K562 (cell line): ENCODE measurements at regions not wholly inside any gene's neighbourhood (a gene's known extent, or its start where the extent isn't known, plus 50 kb on each side); places are given as distances from the start of the nearest gene placed in this dataset.
"Not testable (repeated sequence)": the region's sequence is repeated elsewhere in the genome, so short reads cannot be mapped to it uniquely, and the experiment has no call there.

Experiments
- ATAC-seq: fragments of 200-7000 bp; cut with Tn5 transposase; 3 replicates; pipeline ENCODE4 v1.9.1; 2020; ENCODE audit warnings: moderate library complexity
- BruUV-seq: library from RNA; stranded (reverse); fragments of 400-500 nt; replicated peaks from 2 replicates; lab custom pipeline; 2021; lab: Mats Ljungman, UMichigan
- CTCF ChIA-PET: fragments of 300-600 bp; formaldehyde crosslinking; extraction: SDS; loops from one replicate; lab custom pipeline; 2021; ENCODE audit warnings: low intra/inter-chr PET ratio; lab: Yijun Ruan, JAX
- POLR2A ChIA-PET: fragments of 300-600, 350-650 bp; sonication (Branson Sonifier 250); formaldehyde crosslinking; extraction: SDS; loops from one replicate; lab custom pipeline; 2021; ENCODE audit warnings: antibody characterized with exemption, inconsistent platforms; lab: Yijun Ruan, JAX
- DNase-seq, 4 experiments: peaks; one replicate each; pipeline versions ENCODE4 v3.0.0 to v3.0.0-alpha.2; 2011 to 2018; ENCODE audit warnings: low spot score in 3 of 4, mixed read lengths in 3 of 4; ENCODE audit errors: extremely low read depth in 1 of 4
- FAIRE-seq: peaks from 2 replicates; lab custom pipeline; 2011; peaks lifted over from hg19 to GRCh38; lab: Jason Lieb, UNC
- H2AFZ ChIP-seq: 2 replicates; pipeline ENCODE4 v1.6.0; 2011; ENCODE audit warnings: low read depth, low read length, control low read depth, inconsistent platforms
- H3K27ac ChIP-seq: fragments of 200-600 bp; 3 replicates; pipeline ENCODE4 v1.8.0; 2011; ENCODE audit warnings: low read depth, mild to moderate bottlenecking, control low read depth, inconsistent platforms, low read length, moderate library complexity, mixed read lengths; ENCODE audit errors: extremely low read depth
- H3K27me3 ChIP-seq, 2 experiments: fragments of 300-600 bp in 1 of 2; 2 replicates in 1 of 2; 3 replicates in 1 of 2; pipeline versions ENCODE4 v1.6.0 to v1.8.0; 2011; ENCODE audit warnings: inconsistent platforms in 2 of 2, low read length in 2 of 2, mild to moderate bottlenecking in 1 of 2, mixed read lengths in 1 of 2, moderate library complexity in 1 of 2; ENCODE audit not compliant: control insufficient read depth in 2 of 2, insufficient read depth in 2 of 2
- H3K36me3 ChIP-seq: fragments of 300-600 bp; 3 replicates; pipeline ENCODE4 v1.8.0; 2011; ENCODE audit warnings: mild to moderate bottlenecking, low read length, inconsistent platforms; ENCODE audit not compliant: control insufficient read depth, insufficient read depth
- H3K4me1 ChIP-seq, 2 experiments: fragments of 200-600 bp in 1 of 2; replicated peaks in 1 of 2; 2 replicates in 1 of 2; 3 replicates in 1 of 2; pipeline versions ENCODE4 v1.5.1 to v1.8.0; 2011; ENCODE audit warnings: inconsistent platforms in 2 of 2, low read length in 2 of 2, mild to moderate bottlenecking in 1 of 2, mixed read lengths in 1 of 2, moderate library complexity in 1 of 2; ENCODE audit not compliant: control insufficient read depth in 2 of 2, insufficient read depth in 2 of 2
- H3K4me2 ChIP-seq: 2 replicates; pipeline ENCODE4 v1.6.1; 2011; ENCODE audit warnings: low read length, control low read depth, inconsistent platforms, mixed read lengths; ENCODE audit not compliant: insufficient read depth
- H3K4me3 ChIP-seq: fragments of 200-600 bp; sonication (generic), shearing (Covaris generic); 2 replicates; pipeline ENCODE4 v1.5.1; 2016; ENCODE audit warnings: control low read depth, inconsistent platforms
- H3K79me2 ChIP-seq: fragments of 200-600 bp; 3 replicates; pipeline ENCODE4 v1.8.0; 2011; ENCODE audit warnings: low read length, inconsistent platforms; ENCODE audit not compliant: control insufficient read depth, insufficient read depth
- H3K9ac ChIP-seq, 2 experiments: 2 replicates each; pipeline versions ENCODE4 v1.6.0 to v1.6.1; 2011; ENCODE audit warnings: low read depth in 2 of 2, low read length in 2 of 2, control low read depth in 1 of 2, inconsistent platforms in 1 of 2, mild to moderate bottlenecking in 1 of 2, mixed read lengths in 1 of 2; ENCODE audit not compliant: insufficient read depth in 1 of 2
- H3K9me1 ChIP-seq: one replicate; pipeline ENCODE4 v1.6.0; 2011; ENCODE audit warnings: inconsistent platforms, mild to moderate bottlenecking, low read length, moderate library complexity; ENCODE audit not compliant: control insufficient read depth, insufficient read depth
- H3K9me3 ChIP-seq: replicated peaks from 2 replicates; pipeline ENCODE4 v1.5.1; 2011; ENCODE audit warnings: low read depth, low read length, inconsistent platforms; ENCODE audit not compliant: control insufficient read depth, insufficient read depth
- H4K20me1 ChIP-seq: replicated peaks from 2 replicates; pipeline ENCODE4 v1.6.1; 2011; ENCODE audit warnings: low read length, inconsistent platforms, mixed read lengths; ENCODE audit not compliant: control insufficient read depth, insufficient read depth
- DPF2 ChIP-seq: fragments of 450-650 bp; IDR thresholded peaks from 2 replicates; pipeline ENCODE4 v1.6.1; 2016
- MTA2 ChIP-seq: fragments of 450-650 bp; IDR thresholded peaks from 2 replicates; pipeline ENCODE4 v1.6.1; 2016; ENCODE audit warnings: low read depth
- WGBS: fragments of 100-300 bp; shearing (Covaris generic); methylation state at CpG from one replicate; pipeline ENCODE4 v1.1.6; 2016; ENCODE audit warnings: low coverage, mixed read lengths; ENCODE audit not compliant: insufficient coverage; ENCODE audit errors: missing lambda C conversion rate; 5-methylcytosine and 5-hydroxymethylcytosine counted together
- in situ Hi-C: fragments of 300-500 bp; cut with MboI; formaldehyde crosslinking; loops from 4 replicates; pipeline ENCODE4 v1.15.0; 2018; ENCODE audit warnings: inconsistent platforms, mixed read lengths
- intact Hi-C: fragments of 100-400 bp; cut with micrococcal nuclease; formaldehyde crosslinking; loops from 2 replicates; pipeline ENCODE4 v1.14.2; 2022
- TF ChIP-seq, protein P1 (sequence below): fragments of 450-650 bp; IDR thresholded peaks from 2 replicates; pipeline ENCODE4 v1.6.1; 2016; ENCODE audit warnings: mild to moderate bottlenecking
- TF ChIP-seq, protein P2 (sequence below), 2 experiments: fragments of 450-650 bp; formaldehyde crosslinking in 1 of 2; IDR thresholded peaks; 2 replicates each; pipeline versions ENCODE4 v1.4.0 to v1.6.1; 2014 to 2020; ENCODE audit warnings: mild to moderate bottlenecking in 2 of 2, borderline replicate concordance in 1 of 2, low read depth in 1 of 2

DNA sequence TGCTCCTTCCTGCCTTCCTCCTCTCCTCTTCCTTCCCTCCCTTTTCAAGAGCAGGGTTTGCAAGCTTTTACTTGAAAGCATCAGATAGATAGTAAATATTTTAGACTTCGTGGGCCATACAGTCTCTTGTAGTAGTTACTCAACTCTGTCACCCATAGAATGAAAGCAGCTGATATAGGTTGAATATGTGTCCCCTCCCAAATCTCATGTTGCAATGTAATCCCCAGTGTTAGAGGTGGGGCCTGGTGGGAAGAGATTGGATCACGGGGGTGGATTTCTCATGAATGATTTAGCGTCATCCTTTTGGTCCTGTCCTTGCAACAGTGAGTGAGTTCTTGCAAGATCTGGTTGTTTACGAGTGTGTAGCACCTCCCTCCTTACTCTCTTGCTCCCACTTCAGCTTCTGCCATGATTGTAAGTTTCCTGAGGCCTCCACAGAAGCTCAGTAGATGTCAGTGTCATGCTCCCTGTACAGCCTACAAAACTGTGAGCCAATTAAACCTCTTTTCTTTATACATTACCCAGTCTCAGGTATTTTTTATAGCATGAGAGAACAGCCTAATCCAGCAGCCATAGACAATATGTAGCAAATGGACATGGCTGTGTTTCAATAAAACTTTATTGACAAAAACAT is 124.7 kb downstream of the ART5 start:
- Histone ChIP-seq H3K9me3 (peaks cover 19% of the 10 kb centered on the region), H2AFZ (peak overlapping the region; percentile 19; the same call in 1 of the 2 replicates), H3K4me2 (peak overlapping the region; percentile 55), H3K27ac (peak overlapping the region; percentile 66), H3K79me2 (peaks cover 20% of the 10 kb centered on the region; the same call in 2 of the 3 replicates), H3K9ac (peak overlapping the region in 1 of 2 experiments; percentile 25; a peak in 1 of 4 replicates)
- H3K4me3 ChIP-seq, H3K4me1 ChIP-seq, intact Hi-C loops, CTCF ChIA-PET, H3K36me3 ChIP-seq, BruUV-seq, in situ Hi-C loops, H3K27me3 ChIP-seq, H4K20me1 ChIP-seq, ATAC-seq, FAIRE-seq, H3K9me1 ChIP-seq: not testable (repeated sequence)
- WGBS, result 7% methylated on average over 4 of the region's 4 CpGs
- POLR2A ChIA-PET, result interaction anchor here (1.4 kb wide), 1 partner anchor 9 kb away, joined by 4 read pairs; no protein-coding TSS in a partner anchor
- peak in 1 of 4 experiments; percentile 76 for DNase-seq
- TF ChIP-seq, protein P1, sequence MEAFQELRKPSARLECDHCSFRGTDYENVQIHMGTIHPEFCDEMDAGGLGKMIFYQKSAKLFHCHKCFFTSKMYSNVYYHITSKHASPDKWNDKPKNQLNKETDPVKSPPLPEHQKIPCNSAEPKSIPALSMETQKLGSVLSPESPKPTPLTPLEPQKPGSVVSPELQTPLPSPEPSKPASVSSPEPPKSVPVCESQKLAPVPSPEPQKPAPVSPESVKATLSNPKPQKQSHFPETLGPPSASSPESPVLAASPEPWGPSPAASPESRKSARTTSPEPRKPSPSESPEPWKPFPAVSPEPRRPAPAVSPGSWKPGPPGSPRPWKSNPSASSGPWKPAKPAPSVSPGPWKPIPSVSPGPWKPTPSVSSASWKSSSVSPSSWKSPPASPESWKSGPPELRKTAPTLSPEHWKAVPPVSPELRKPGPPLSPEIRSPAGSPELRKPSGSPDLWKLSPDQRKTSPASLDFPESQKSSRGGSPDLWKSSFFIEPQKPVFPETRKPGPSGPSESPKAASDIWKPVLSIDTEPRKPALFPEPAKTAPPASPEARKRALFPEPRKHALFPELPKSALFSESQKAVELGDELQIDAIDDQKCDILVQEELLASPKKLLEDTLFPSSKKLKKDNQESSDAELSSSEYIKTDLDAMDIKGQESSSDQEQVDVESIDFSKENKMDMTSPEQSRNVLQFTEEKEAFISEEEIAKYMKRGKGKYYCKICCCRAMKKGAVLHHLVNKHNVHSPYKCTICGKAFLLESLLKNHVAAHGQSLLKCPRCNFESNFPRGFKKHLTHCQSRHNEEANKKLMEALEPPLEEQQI, result peak; percentile 61
- TF ChIP-seq, protein P2, sequence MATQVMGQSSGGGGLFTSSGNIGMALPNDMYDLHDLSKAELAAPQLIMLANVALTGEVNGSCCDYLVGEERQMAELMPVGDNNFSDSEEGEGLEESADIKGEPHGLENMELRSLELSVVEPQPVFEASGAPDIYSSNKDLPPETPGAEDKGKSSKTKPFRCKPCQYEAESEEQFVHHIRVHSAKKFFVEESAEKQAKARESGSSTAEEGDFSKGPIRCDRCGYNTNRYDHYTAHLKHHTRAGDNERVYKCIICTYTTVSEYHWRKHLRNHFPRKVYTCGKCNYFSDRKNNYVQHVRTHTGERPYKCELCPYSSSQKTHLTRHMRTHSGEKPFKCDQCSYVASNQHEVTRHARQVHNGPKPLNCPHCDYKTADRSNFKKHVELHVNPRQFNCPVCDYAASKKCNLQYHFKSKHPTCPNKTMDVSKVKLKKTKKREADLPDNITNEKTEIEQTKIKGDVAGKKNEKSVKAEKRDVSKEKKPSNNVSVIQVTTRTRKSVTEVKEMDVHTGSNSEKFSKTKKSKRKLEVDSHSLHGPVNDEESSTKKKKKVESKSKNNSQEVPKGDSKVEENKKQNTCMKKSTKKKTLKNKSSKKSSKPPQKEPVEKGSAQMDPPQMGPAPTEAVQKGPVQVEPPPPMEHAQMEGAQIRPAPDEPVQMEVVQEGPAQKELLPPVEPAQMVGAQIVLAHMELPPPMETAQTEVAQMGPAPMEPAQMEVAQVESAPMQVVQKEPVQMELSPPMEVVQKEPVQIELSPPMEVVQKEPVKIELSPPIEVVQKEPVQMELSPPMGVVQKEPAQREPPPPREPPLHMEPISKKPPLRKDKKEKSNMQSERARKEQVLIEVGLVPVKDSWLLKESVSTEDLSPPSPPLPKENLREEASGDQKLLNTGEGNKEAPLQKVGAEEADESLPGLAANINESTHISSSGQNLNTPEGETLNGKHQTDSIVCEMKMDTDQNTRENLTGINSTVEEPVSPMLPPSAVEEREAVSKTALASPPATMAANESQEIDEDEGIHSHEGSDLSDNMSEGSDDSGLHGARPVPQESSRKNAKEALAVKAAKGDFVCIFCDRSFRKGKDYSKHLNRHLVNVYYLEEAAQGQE (IDR thresholded peaks at IDR 0.05; ENCODE audit: borderline replicate concordance), result peak; percentile 11; the same call in 1 of the 2 replicates
- TF ChIP-seq, protein P2 (CRISPR knock-in tag; IDR thresholded peaks at IDR 0.05; ENCODE audit: low read depth), result not testable (repeated sequence)
- TF ChIP-seq MTA2, result peak; percentile 19; the same call in 1 of the 2 replicates
- peak; percentile 55; the same call in 1 of the 2 replicates for TF ChIP-seq DPF2
